Lower lobe of right lung (tissue), 2 donors: ENCODE measurements at regions not wholly inside any gene's neighbourhood (a gene's known extent, or its start where the extent isn't known, plus 50 kb on each side); places are given as distances from the start of the nearest gene placed in this dataset.

Experiments used
- ATAC-seq, 2 donors: fragments of 200-7000 bp; cut with Tn5 transposase; one replicate each; pipeline ENCODE4 v1.9.1; 2020 to 2022; ENCODE audit warnings: mild to moderate bottlenecking in 2 of 2, moderate library complexity in 2 of 2
- DNase-seq: peaks from one replicate; pipeline ENCODE4 v3.0.0-alpha.2; 2020
- H3K27ac ChIP-seq: fragments of 200-600 bp; one replicate; pipeline ENCODE4 v1.8.0; 2022
- H3K27me3 ChIP-seq: fragments of 200-600 bp; one replicate; pipeline ENCODE4 v1.8.0; 2022; ENCODE audit warnings: low read depth
- H3K36me3 ChIP-seq: fragments of 200-600 bp; one replicate; pipeline ENCODE4 v1.8.0; 2022; ENCODE audit warnings: mild to moderate bottlenecking
- H3K4me1 ChIP-seq: fragments of 200-600 bp; one replicate; pipeline ENCODE4 v1.8.0; 2022
- H3K4me3 ChIP-seq: fragments of 200-600 bp; one replicate; pipeline ENCODE4 v1.8.0; 2022; ENCODE audit warnings: mild to moderate bottlenecking
- H3K9me3 ChIP-seq: fragments of 200-600 bp; one replicate; pipeline ENCODE4 v1.8.0; 2022
- CTCF ChIP-seq: fragments of 200-600 bp; IDR thresholded peaks from one replicate; pipeline ENCODE4 v1.8.0; 2022; ENCODE audit warnings: antibody characterized with exemption, mild to moderate bottlenecking
- intact Hi-C: fragments of 100-400 bp; cut with DNase I; formaldehyde crosslinking; loops from one replicate; pipeline ENCODE4 v1.11.0; 2022
- donor health status: DM: no; HTN: yes; CAD: no; lungs with severe emphysema.

GRCh38 chr5:126707080-126707479 lies 69.9 kb upstream of the LMNB1 start:
- no peaks in the 10 kb centered on the region for H3K4me1 ChIP-seq
- no peaks in the 10 kb centered on the region for H3K9me3 ChIP-seq
- intact Hi-C loops = no loop called here
- TF ChIP-seq CTCF = no peak
- no peak for ATAC-seq
- DNase-seq = no peak
- no peaks in the 10 kb centered on the region for H3K27me3 ChIP-seq
- no peaks in the 10 kb centered on the region for H3K36me3 ChIP-seq
- no peak overlapping the region for H3K27ac ChIP-seq
- H3K4me3 ChIP-seq = no peak overlapping the region

DNA sequence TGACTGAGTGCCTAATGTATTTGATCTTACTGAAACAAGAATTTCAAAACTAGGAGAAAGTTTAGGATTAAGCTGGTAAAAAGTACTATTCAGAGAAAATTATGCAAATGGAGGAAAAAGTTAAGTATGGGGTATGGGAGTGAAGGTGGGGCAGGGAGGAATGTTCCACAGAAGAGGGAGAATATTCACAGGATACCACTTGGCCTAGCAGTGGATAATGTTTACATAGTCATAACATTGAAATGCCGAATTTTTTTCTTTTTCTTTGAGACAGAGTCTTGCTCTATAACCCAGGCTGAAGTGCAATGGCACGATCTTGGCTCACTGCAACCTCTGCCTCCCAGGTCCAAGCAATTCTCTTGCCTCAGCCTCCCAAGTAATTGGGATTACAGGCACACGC lies 61.2 kb upstream of the LMNB1 start:
- Histone ChIP-seq H3K36me3 (no peaks in the 10 kb centered on the region), H3K4me3 (no peak overlapping the region), H3K27me3 (no peaks in the 10 kb centered on the region), H3K4me1 (no peaks in the 10 kb centered on the region), H3K27ac (no peak overlapping the region), H3K9me3 (no peaks in the 10 kb centered on the region)
- DNase-seq (no peak), ATAC-seq (no peak)
- intact Hi-C loops = no loop called here
- no peak for TF ChIP-seq CTCF

DNA sequence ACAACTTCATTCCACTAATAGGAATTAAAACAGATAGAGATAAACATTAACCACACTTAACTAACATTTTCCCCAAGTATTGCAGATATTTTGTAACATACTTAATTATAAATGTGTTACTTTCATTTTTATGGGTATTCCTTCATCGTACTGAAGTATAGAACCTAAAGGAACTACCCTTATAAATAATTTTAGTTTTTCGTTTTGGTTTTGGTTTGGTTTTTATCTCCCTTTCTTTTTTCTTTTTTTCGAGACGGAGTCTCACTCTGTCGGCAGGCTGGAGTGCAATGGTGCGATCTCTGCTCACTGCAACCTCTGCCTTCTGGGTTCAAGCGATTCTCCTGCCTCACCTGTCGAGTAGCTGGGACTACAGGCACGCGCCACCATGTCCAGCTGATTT lies 60.1 kb upstream of the LMNB1 start:
- H3K27ac ChIP-seq = no peak overlapping the region
- intact Hi-C loops = no loop called here
- no peaks in the 10 kb centered on the region for H3K4me1 ChIP-seq
- no peaks in the 10 kb centered on the region for H3K36me3 ChIP-seq
- no peak overlapping the region for H3K4me3 ChIP-seq
- no peak for TF ChIP-seq CTCF
- H3K27me3 ChIP-seq = no peaks in the 10 kb centered on the region
- no peak for ATAC-seq
- no peaks in the 10 kb centered on the region for H3K9me3 ChIP-seq
- DNase-seq = no peak

- Histone ChIP-seq H3K4me1 (no peaks in the 10 kb centered on the region), H3K27ac (no peak overlapping the region), H3K4me3 (no peak overlapping the region), H3K27me3 (no peaks in the 10 kb centered on the region), H3K36me3 (no peaks in the 10 kb centered on the region), H3K9me3 (no peaks in the 10 kb centered on the region)
- TF ChIP-seq CTCF = no peak
- intact Hi-C loops = no loop called here
- ATAC-seq (no peak), DNase-seq (no peak)
Observed at GRCh38 chr5:126718236-126718868, 58.6 kb upstream of the LMNB1 start.

DNA sequence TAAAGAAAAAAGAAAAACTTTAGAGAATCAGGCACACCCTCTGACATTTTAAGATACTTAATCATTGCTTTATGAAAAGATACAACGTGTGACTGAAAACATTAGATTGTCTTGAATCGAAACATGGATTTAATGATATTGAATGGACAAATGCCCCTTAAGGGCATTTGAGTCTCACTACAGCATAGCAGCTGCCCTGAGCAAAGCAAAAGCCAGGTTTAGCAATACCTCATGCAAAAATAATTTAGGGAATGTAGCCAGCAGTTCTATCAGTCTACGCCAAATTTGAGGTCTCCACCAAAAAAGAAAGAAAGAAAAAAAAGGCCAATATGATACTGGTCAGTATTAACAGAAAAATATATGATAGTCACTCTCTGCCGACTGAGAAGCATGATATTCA lies 56.6 kb upstream of the LMNB1 start:
- ATAC-seq (no peak), DNase-seq (no peak)
- H3K9me3 ChIP-seq = no peaks in the 10 kb centered on the region
- H3K4me1 ChIP-seq = no peaks in the 10 kb centered on the region
- no peaks in the 10 kb centered on the region for H3K27me3 ChIP-seq
- intact Hi-C loops = no loop called here
- no peak overlapping the region for H3K4me3 ChIP-seq
- no peak for TF ChIP-seq CTCF
- H3K27ac ChIP-seq = no peak overlapping the region
- H3K36me3 ChIP-seq = no peaks in the 10 kb centered on the region

- Histone ChIP-seq H3K36me3 (no peaks in the 10 kb centered on the region), H3K27ac (no peak overlapping the region), H3K9me3 (no peaks in the 10 kb centered on the region), H3K27me3 (no peaks in the 10 kb centered on the region), H3K4me1 (no peaks in the 10 kb centered on the region), H3K4me3 (no peak overlapping the region)
- ATAC-seq (no peak), DNase-seq (no peak)
- TF ChIP-seq CTCF = no peak
- intact Hi-C loops = no loop called here
Observed at GRCh38 chr5:126723643-126724042, 53.3 kb upstream of the LMNB1 start.
